Mucosa of stomach (tissue), 1 donor: ENCODE measurements at regions not wholly inside any gene's neighbourhood (a gene's known extent, or its start where the extent isn't known, plus 50 kb on each side); places are given as distances from the start of the nearest gene placed in this dataset.

Experiments
- H3K27me3 ChIP-seq: one replicate; pipeline ENCODE4 v1.7.0; 2013; ENCODE audit warnings: mild to moderate bottlenecking, low read length; ENCODE audit not compliant: control insufficient read depth, insufficient read depth
- H3K36me3 ChIP-seq: one replicate; pipeline ENCODE4 v1.7.0; 2013; ENCODE audit warnings: low read length; ENCODE audit not compliant: control insufficient read depth, insufficient read depth
- H3K4me1 ChIP-seq: one replicate; pipeline ENCODE4 v1.7.0; 2013; ENCODE audit warnings: mild to moderate bottlenecking, low read length; ENCODE audit not compliant: control insufficient read depth, insufficient read depth
- H3K4me3 ChIP-seq: one replicate; pipeline ENCODE4 v1.7.0; 2013; ENCODE audit warnings: low read length
- H3K9ac ChIP-seq: one replicate; pipeline ENCODE4 v1.7.0; 2013; ENCODE audit warnings: mild to moderate bottlenecking, low read length, moderate library complexity
- H3K9me3 ChIP-seq: one replicate; pipeline ENCODE4 v1.7.0; 2013; ENCODE audit warnings: mild to moderate bottlenecking, low read length, moderate library complexity; ENCODE audit not compliant: control insufficient read depth
- donor health status: Pancreatic carcinoma.

DNA sequence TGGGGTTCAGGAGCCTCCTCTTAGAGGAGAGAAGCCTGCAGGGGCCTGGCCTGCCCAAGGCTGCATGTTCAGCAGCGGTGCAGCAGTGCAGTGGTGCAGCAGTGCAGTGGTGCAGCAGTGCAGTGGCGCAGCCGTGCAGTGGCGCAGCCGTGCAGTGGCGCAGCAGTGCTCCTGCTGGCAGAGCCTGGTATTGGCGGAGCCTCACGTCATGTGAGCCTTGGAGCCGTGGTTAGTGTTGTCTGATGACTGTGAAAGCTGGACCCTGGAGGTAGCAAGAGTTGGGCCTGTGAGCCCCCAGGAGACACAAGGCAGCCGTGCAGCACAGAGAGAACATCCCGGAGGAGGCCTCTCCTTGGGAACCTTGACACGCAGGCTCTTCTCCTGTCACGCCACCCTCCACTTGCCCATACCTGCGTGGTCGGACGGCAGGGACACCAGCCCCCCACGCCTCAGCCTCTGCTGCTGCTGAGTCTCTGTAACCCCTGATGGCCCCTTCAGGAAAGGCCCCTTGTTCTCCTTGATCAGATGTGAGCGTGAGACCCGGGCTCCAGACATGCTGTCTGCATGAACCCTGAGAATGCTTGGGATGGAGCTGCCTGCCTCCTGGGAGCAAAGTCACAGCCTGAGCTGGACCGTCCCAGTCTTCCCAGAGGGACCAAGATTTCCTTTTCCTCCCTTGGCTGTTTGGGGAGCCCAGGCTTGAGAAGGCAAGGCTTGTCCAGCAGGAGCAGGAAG, 193.7 kb downstream of the KIF26A start:
- Histone ChIP-seq H3K27me3 (no peaks in the 10 kb centered on the region), H3K9ac (no peak overlapping the region), H3K9me3 (peaks cover 3% of the 10 kb centered on the region), H3K4me1 (no peaks in the 10 kb centered on the region), H3K36me3 (no peaks in the 10 kb centered on the region), H3K4me3 (no peak overlapping the region)

- peaks cover 3% of the 10 kb centered on the region for H3K9me3 ChIP-seq
- H3K4me1 ChIP-seq = no peaks in the 10 kb centered on the region
- no peak overlapping the region for H3K4me3 ChIP-seq
- no peak overlapping the region for H3K9ac ChIP-seq
- no peaks in the 10 kb centered on the region for H3K36me3 ChIP-seq
- no peaks in the 10 kb centered on the region for H3K27me3 ChIP-seq
Measured at GRCh38 chr14:104332634-104333270, 194.4 kb downstream of the KIF26A start.

DNA sequence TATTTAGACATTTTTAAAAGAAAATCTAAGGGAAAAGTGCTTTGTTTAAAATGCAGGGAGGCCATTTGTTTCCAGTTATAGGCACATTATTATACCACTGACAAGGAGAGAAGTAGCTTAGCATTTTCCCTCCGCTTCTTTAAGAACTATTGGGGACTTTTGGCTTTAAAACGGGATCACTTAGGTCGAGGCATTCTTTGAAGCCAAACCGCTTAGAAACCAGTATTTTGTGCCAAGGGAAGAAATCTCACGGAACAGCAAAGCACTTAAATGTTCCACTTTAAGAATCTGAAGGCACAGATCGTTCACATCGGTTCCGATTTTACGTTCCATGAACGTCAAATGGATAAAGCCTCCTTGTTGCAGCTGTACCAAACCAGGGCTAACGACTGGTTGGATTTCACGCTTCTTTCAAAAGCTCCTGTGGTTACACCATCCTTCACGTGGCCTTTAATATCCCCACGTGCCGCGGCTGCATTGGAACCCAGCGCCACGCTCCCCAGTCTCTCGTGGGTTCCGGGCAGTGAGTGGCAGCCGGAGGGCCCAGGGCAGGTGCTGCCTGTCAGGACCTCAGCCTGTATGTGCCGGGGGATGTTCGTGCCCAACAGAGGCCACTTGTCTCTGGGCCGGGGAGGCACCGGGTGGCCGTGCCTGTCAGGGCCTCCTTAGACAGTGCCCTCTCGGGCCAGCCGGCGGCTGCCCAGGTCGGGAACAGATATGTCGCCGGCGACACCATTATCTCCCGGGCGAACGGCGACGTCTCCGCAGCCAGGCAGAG, 195.4 kb downstream of the KIF26A start:
- H3K27me3 ChIP-seq = no peaks in the 10 kb centered on the region
- no peaks in the 10 kb centered on the region for H3K36me3 ChIP-seq
- no peak overlapping the region for H3K4me3 ChIP-seq
- no peak overlapping the region for H3K9ac ChIP-seq
- peaks cover 3% of the 10 kb centered on the region for H3K9me3 ChIP-seq
- H3K4me1 ChIP-seq = no peaks in the 10 kb centered on the region

DNA sequence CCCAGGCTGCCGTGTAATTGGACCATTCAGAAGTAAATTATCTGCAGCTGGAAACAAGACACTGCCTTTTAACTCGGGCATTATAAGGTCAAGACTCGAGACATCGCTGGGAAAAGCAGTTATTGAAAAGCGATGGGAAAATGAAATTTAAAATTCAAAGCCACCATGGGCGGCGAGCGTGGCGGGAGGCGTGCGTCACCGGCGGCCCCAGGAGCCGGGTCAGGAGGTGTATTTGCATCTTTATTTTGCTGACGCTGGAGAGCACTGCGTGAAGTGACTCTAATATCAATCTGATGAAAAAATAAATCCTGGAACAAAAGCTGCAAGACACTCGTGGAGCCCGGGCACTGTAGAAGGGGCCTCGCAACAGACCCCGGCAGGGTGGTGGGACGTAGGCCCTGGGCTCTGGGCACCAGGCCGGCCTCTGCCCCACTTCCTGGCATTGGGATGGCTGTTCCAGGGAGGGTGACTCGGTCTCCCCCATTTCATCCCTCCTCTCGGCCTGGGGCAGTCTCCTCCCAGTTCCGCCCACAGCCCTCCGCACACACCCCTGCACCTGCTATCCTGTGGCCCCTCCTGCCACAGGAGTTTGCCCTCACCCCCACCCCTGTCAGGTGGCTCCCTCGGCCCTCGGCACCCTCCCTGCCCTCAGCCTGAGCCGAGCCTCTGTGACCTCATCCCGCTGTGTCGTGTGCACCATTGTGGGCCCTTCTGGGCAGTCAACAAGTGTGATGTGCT, 196.2 kb downstream of the KIF26A start:
- H3K4me3 ChIP-seq = no peak overlapping the region
- peaks cover 3% of the 10 kb centered on the region for H3K9me3 ChIP-seq
- H3K4me1 ChIP-seq = no peaks in the 10 kb centered on the region
- H3K27me3 ChIP-seq = no peaks in the 10 kb centered on the region
- no peaks in the 10 kb centered on the region for H3K36me3 ChIP-seq
- no peak overlapping the region for H3K9ac ChIP-seq

- Histone ChIP-seq H3K4me1 (no peaks in the 10 kb centered on the region), H3K9me3 (no peaks in the 10 kb centered on the region), H3K36me3 (no peaks in the 10 kb centered on the region), H3K9ac (no peak overlapping the region), H3K4me3 (no peak overlapping the region), H3K27me3 (no peaks in the 10 kb centered on the region)
Measured at GRCh38 chr14:104335176-104335575, 196.8 kb downstream of the KIF26A start.

- Histone ChIP-seq H3K9me3 (no peaks in the 10 kb centered on the region), H3K27me3 (no peaks in the 10 kb centered on the region), H3K9ac (no peak overlapping the region), H3K4me1 (no peaks in the 10 kb centered on the region), H3K4me3 (no peak overlapping the region), H3K36me3 (no peaks in the 10 kb centered on the region)
Measured at GRCh38 chr14:104335611-104336010, 197.2 kb downstream of the KIF26A start.

DNA sequence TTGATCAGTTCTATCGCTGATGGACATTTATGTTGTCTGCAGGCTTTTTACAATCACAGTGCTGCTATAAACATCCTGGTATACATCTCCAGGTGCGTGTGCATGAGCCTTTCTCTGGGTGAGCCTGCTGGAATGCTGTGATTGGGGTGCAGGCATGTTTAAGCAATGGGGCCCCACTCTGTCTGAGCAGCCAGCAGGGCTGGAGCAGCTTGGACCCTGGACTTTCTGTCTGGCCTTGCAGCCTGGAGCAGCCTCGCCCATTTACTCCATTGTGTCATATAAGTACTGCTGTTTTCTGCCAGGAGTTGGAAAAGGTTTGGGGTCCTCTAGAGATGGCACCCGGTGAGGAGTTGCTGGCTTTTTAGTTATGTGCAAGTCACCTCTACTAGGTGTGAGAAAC, 199.0 kb downstream of the KIF26A start:
- Histone ChIP-seq H3K9ac (no peak overlapping the region), H3K27me3 (no peaks in the 10 kb centered on the region), H3K4me1 (no peaks in the 10 kb centered on the region), H3K36me3 (no peaks in the 10 kb centered on the region), H3K9me3 (no peaks in the 10 kb centered on the region), H3K4me3 (no peak overlapping the region)

GRCh38 chr14:104339361-104339760, 201.0 kb downstream of the KIF26A start:
- H3K4me1 ChIP-seq = no peaks in the 10 kb centered on the region
- no peak overlapping the region for H3K9ac ChIP-seq
- peaks cover 5% of the 10 kb centered on the region for H3K27me3 ChIP-seq

DNA sequence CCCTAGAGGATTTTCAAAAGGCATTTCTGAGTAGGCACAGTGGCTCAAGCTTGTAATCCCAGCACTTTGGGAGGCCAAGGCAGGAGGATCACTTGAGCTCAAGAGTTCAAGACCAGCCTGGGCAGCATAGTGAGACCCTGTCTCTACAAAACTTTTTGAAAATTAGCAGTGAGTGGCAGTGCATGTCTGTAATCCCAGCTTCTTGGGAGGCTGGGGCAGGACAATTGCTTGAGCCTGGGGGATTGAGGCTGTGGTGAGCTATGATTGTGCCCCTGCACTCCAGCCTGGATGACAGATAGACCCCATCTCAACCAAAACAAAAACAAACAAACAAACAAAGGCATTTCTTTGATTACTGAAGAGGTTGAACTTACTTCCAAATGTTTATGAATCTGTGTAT, 201.4 kb downstream of the KIF26A start:
- Histone ChIP-seq H3K4me3 (no peak overlapping the region), H3K9me3 (no peaks in the 10 kb centered on the region), H3K9ac (no peak overlapping the region), H3K36me3 (no peaks in the 10 kb centered on the region), H3K4me1 (no peaks in the 10 kb centered on the region), H3K27me3 (peaks cover 6% of the 10 kb centered on the region)

More at GRCh38 chr14:104339361-104339760, 201.0 kb downstream of the KIF26A start:
- Histone ChIP-seq H3K9me3 (no peaks in the 10 kb centered on the region), H3K36me3 (no peaks in the 10 kb centered on the region), H3K4me3 (no peak overlapping the region)

- no peaks in the 10 kb centered on the region for H3K4me1 ChIP-seq
- H3K4me3 ChIP-seq = no peak overlapping the region
- no peak overlapping the region for H3K9ac ChIP-seq
- H3K36me3 ChIP-seq = no peaks in the 10 kb centered on the region
- H3K27me3 ChIP-seq = peaks cover 16% of the 10 kb centered on the region
- no peaks in the 10 kb centered on the region for H3K9me3 ChIP-seq
Measured at GRCh38 chr14:104341532-104342434, 203.4 kb downstream of the KIF26A start.
